Omental fat pad (tissue), 3 donors: ENCODE measurements at regions not wholly inside any gene's neighbourhood (a gene's known extent, or its start where the extent isn't known, plus 50 kb on each side); places are given as distances from the start of the nearest gene placed in this dataset.

ENCODE experiments used
- ATAC-seq: fragments of 150-250 bp; one replicate; pipeline ENCODE4 v1.9.1; 2016; ENCODE audit warnings: mild to moderate bottlenecking, moderate library complexity; ENCODE audit not compliant: low FRiP score
- DNase-seq: peaks from one replicate; pipeline ENCODE4 v3.0.0-alpha.2; 2019; ENCODE audit warnings: low spot score
- CTCF ChIP-seq, 3 donors: fragments of 450-650 bp; IDR thresholded peaks; one replicate each; pipeline ENCODE4 v1.5.1; 2016 to 2017; ENCODE audit warnings: antibody characterized with exemption in 3 of 3, mild to moderate bottlenecking in 3 of 3, moderate library complexity in 2 of 3

GRCh38 chr10:21183025-21183424 lies 285.9 kb upstream of the NEBL start:
- DNase-seq = no peak
- TF ChIP-seq CTCF (IDR thresholded peaks at IDR 0.05) = no peak
- no peak for ATAC-seq

DNA sequence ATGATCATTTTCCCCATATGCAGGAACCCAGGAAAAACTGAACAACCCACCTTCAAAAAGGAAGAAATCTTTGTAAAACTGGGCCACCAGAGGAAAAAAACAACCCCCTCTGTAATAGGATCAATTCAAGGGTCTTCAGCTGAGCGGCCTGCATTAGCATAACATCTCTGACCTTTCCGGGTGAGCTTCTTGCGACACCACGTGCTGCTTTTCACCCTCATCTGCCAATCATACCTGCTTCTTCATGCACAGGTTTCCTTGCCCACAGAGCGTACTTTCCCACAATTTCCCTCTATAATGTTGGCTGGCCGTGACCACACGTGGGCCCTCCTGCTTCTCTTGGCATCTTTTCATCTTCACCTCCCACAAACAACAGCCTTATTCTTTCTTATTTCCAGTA lies 284.3 kb upstream of the NEBL start:
- TF ChIP-seq CTCF (IDR thresholded peaks at IDR 0.05) = no peak
- DNase-seq (no peak), ATAC-seq (no peak)

DNA sequence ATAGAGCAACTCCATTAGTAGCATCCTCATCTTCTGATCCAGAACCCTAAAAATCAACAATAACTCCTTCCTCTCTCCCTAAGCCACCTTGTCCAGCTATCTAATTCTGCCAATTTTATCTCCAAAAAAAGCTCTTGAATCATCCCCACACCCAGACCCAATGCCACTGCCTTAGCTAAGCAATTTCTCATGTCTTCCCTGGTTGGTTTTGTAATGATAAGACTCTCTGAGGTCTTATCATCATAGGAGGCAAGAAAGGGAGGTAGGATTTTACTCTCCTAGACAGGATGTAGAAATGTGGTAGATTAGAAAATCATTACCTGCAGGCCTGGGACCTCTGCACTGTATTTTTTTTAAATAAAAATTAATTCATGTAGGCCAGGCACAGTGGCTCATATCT lies 283.5 kb upstream of the NEBL start:
- no peak for DNase-seq
- ATAC-seq = no peak
- TF ChIP-seq CTCF (IDR thresholded peaks at IDR 0.05) = no peak

DNA sequence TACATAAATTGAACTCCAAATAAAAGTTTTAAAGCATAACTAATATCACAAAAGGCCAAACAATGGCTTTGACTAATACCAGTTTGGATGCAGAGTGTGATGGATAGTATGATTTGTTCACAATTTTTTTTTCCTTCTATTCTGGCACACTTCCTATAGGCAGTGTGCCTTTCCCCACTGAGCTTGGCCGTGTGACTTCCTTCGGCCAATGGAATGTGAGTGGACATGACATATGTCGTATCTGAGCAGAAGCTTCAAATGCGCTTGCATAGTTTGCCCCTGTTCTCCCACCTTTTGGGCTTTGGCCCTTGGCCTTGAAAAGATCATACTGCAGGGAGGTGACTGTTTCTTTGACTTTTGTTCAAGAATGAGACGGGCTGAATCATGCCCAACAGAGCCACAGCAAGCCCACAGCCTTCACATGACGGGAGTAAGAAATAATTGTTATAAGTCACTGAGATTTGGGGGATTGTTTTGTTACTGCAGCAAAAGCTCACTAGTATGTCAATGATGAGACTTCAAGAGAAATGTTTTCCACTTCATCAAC lies 279.9 kb upstream of the NEBL start:
- TF ChIP-seq CTCF (IDR thresholded peaks at IDR 0.05) = no peak
- no peak for ATAC-seq

GRCh38 chr10:21175797-21176196 lies 278.7 kb upstream of the NEBL start:
- ATAC-seq = no peak
- DNase-seq = no peak
- no peak for TF ChIP-seq CTCF (IDR thresholded peaks at IDR 0.05)

More for the DNA sequence above, 279.9 kb upstream of the NEBL start:
- DNase-seq = no peak

GRCh38 chr10:21174715-21175495 lies 277.8 kb upstream of the NEBL start:
- ATAC-seq (no peak), DNase-seq (no peak)
- no peak for TF ChIP-seq CTCF (IDR thresholded peaks at IDR 0.05)
